ENCODE measurements at regions not wholly inside any gene's neighbourhood (a gene's known extent, or its start where the extent isn't known, plus 50 kb on each side); places are given as distances from the start of the nearest gene placed in this dataset.

DNA sequence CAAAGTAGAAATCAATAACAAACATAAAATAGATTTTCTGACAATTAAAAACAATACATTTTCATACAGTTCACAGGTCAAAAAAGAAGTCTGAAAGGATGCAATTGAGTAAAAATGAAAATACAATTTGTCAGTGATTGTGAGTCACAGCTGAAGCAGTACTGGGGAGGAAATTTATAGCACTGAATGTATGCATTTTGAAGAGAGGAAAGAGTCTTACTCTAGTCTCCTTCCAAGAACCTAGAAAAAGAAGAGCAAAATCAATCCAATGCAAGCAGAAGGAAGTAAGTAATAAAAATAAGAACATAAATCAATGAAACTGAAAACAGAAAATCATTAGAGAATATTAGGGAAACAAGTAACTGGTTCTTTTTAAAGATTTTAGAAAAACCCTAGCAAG is 507.2 kb upstream of the IGFBP3 start:
- peaks cover 6% of the 10 kb centered on the region for H3K36me3 Mint-ChIP-seq (ENCODE audit: low read depth)
- H3K4me3 Mint-ChIP-seq: no peak overlapping the region
- H3K27me3 Mint-ChIP-seq (ENCODE audit: low read depth): peaks cover 8% of the 10 kb centered on the region
- H3K4me1 Mint-ChIP-seq: peaks cover 31% of the 10 kb centered on the region
- peaks cover 18% of the 10 kb centered on the region for H3K9me3 Mint-ChIP-seq
- TF ChIP-seq, protein P1, sequence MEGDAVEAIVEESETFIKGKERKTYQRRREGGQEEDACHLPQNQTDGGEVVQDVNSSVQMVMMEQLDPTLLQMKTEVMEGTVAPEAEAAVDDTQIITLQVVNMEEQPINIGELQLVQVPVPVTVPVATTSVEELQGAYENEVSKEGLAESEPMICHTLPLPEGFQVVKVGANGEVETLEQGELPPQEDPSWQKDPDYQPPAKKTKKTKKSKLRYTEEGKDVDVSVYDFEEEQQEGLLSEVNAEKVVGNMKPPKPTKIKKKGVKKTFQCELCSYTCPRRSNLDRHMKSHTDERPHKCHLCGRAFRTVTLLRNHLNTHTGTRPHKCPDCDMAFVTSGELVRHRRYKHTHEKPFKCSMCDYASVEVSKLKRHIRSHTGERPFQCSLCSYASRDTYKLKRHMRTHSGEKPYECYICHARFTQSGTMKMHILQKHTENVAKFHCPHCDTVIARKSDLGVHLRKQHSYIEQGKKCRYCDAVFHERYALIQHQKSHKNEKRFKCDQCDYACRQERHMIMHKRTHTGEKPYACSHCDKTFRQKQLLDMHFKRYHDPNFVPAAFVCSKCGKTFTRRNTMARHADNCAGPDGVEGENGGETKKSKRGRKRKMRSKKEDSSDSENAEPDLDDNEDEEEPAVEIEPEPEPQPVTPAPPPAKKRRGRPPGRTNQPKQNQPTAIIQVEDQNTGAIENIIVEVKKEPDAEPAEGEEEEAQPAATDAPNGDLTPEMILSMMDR (IDR thresholded peaks at IDR 0.05; ENCODE audit: unreplicated experiment in 3 of 3): no peak
- peak overlapping the region; percentile 69 to 77 (median 74) for H3K27ac Mint-ChIP-seq

DNA sequence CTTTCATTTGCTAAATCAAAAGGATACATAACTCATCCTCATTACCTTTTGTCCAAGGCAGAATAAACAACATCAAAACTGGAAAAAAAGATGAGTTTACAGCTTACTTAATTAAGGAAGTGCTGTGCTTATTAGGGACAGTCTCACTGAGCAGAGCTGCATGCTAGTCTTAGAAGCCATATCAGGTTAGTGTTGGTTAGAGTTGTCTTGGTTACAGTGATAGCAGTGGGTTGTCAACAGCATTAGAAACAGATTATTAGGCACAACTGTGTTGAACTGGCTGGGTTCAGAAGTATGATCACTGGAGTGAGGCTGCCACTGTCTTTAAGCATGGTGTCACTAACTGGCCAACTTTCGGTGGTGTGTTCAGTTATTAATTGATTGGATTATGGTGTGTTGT is 503.9 kb upstream of the IGFBP3 start:
- Mint-ChIP-seq H3K27ac (peak overlapping the region in 1 of 3 experiments; percentile 18), H3K9me3 (peaks cover 8% of the 10 kb centered on the region), H3K4me3 (no peak overlapping the region), H3K4me1 (peaks cover 53% of the 10 kb centered on the region), H3K27me3 (ENCODE audit: low read depth) (peaks cover 3% of the 10 kb centered on the region), H3K36me3 (ENCODE audit: low read depth) (peaks cover 3% of the 10 kb centered on the region)
- TF ChIP-seq, protein P1 (IDR thresholded peaks at IDR 0.05; ENCODE audit: unreplicated experiment in 3 of 3): no peak

DNA sequence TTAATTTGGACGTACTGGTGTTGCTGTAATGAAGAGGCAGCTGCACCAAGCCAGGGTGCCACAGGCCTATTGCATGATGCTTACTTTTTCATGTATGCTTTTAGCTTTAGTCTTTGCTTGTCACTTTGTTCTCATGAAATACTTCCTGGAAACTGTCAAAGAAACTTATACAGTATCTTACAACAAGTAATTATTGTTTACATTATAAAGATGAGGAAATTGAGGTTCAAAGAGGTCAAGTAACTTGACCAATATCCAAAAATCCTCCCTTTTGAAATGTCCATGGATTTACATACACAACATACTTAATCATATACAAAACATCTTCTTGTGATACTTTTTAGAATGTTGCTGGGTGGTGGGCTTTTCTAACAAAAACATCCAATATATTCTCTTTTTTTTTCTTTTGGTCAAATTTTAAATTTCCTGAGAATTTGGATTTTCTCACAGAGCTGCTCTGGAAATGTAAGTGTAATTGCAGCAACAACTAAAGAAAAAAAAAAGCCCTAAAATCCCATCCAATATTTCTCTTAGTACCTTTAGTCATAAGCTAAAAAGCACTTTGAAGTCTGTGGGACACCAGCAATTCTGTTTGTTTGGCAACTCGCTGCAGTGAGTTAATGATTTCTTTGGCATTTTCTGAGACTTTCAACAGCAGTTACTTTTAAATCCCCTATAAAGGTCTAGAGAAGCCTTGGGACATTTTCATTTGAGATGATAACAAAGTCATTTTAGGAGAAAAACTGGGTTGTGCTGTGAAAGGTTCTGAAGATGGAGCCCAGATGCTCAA is 500.6 kb upstream of the IGFBP3 start:
- no peaks in the 10 kb centered on the region for H3K36me3 Mint-ChIP-seq (ENCODE audit: low read depth)
- TF ChIP-seq, protein P1 (IDR thresholded peaks at IDR 0.05; ENCODE audit: unreplicated experiment in 3 of 3): no peak
- peaks cover 3% of the 10 kb centered on the region for H3K27me3 Mint-ChIP-seq (ENCODE audit: low read depth)
- peaks cover 44% of the 10 kb centered on the region for H3K4me1 Mint-ChIP-seq
- no peak overlapping the region for H3K4me3 Mint-ChIP-seq
- H3K27ac Mint-ChIP-seq: peak overlapping the region; percentile 35 to 67 (median 59)
- peaks cover 2% of the 10 kb centered on the region for H3K9me3 Mint-ChIP-seq

DNA sequence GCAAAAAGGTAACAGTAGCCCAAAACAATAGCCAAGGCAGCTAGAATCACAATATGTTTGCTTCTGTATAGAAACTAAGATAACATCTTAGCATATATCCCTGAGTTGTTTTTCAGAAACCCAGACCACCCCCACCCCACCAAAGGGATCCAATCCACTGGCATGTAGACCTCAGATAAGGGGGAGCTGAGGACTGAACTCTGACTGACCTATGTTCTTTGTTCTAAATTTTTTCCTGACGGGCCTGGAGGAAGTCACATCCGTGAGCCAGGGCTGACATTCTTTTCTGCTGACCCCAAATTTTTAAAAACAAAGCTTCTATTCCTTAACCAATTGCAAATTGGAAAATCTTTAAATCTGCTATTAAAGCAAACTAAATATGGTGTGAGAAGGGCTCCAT is 493.9 kb upstream of the IGFBP3 start:
- TF ChIP-seq, protein P1 (IDR thresholded peaks at IDR 0.05; ENCODE audit: unreplicated experiment in 3 of 3): no peak
- Mint-ChIP-seq H3K27ac (no peak overlapping the region), H3K9me3 (no peaks in the 10 kb centered on the region), H3K4me3 (no peak overlapping the region), H3K27me3 (ENCODE audit: low read depth) (peaks cover under 1% of the 10 kb centered on the region), H3K4me1 (peaks cover 9% of the 10 kb centered on the region), H3K36me3 (ENCODE audit: low read depth) (no peaks in the 10 kb centered on the region)

DNA sequence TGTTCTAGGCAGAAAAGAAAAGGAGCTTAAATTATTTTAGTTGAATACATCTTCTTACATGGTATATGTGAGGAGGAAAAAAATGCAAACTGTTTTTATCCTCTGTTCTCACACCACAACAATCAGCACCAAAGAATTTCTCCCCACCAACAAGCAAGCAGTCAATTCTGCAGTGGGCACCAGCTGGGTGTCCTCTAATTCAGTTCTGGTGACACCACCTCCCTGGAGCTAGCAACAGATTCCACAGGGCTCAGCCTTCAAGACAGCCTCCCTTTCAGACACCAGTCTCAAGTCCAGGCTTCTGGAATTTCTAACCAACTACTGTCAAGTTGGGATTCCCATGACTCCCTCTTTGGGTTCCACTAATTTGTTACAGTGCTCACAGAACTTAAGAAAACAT is 490.2 kb upstream of the IGFBP3 start:
- Mint-ChIP-seq H3K9me3 (no peaks in the 10 kb centered on the region), H3K27ac (peak overlapping the region in 1 of 3 experiments; percentile 27), H3K27me3 (ENCODE audit: low read depth) (no peaks in the 10 kb centered on the region), H3K4me3 (no peak overlapping the region), H3K4me1 (peaks cover 7% of the 10 kb centered on the region), H3K36me3 (ENCODE audit: low read depth) (no peaks in the 10 kb centered on the region)
- TF ChIP-seq, protein P1 (IDR thresholded peaks at IDR 0.05; ENCODE audit: unreplicated experiment in 3 of 3): no peak

DNA sequence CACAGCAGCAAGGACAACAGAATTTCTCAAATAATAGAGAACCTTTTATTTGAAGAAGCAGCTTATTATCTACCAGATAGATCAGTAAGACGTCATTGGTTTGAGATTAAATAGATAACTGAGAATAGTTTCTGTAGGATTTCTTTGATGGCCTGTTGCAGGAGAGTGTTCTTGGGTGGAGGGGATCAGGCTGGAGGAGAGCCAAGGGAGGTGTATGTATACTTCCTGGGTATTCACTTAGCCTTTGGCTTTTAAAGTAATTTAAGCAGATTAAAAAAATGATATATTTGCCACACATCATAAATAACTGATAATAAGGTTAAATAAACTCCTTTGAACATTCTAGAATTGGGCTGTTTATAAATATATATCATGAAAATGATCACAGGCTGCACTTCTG is 486.1 kb upstream of the IGFBP3 start:
- Mint-ChIP-seq H3K27ac (no peak overlapping the region), H3K36me3 (ENCODE audit: low read depth) (no peaks in the 10 kb centered on the region), H3K27me3 (ENCODE audit: low read depth) (no peaks in the 10 kb centered on the region), H3K9me3 (peaks cover 4% of the 10 kb centered on the region), H3K4me3 (no peak overlapping the region), H3K4me1 (peaks cover 7% of the 10 kb centered on the region)
- TF ChIP-seq, protein P1 (IDR thresholded peaks at IDR 0.05; ENCODE audit: unreplicated experiment in 3 of 3): no peak

Data from nephron (organoid).